Vagina (tissue), 2 donors: ENCODE measurements at regions not wholly inside any gene's neighbourhood (a gene's known extent, or its start where the extent isn't known, plus 50 kb on each side); places are given as distances from the start of the nearest gene placed in this dataset.

Experiments
- POLR2A ChIP-seq, 2 donors: fragments of 450-650 bp; IDR thresholded peaks; one replicate each; pipeline ENCODE4 v1.6.1; 2017; ENCODE audit warnings: antibody characterized with exemption in 2 of 2, mild to moderate bottlenecking in 2 of 2, moderate library complexity in 2 of 2
- POLR2AphosphoS5 ChIP-seq, 2 donors: sonication (generic); formaldehyde crosslinking; IDR thresholded peaks; one replicate each; pipeline ENCODE4 v1.9.0; 2017; ENCODE audit warnings: antibody characterized with exemption in 2 of 2, mild to moderate bottlenecking in 2 of 2, low read depth in 1 of 2; ENCODE audit not compliant: insufficient read depth in 1 of 2

DNA sequence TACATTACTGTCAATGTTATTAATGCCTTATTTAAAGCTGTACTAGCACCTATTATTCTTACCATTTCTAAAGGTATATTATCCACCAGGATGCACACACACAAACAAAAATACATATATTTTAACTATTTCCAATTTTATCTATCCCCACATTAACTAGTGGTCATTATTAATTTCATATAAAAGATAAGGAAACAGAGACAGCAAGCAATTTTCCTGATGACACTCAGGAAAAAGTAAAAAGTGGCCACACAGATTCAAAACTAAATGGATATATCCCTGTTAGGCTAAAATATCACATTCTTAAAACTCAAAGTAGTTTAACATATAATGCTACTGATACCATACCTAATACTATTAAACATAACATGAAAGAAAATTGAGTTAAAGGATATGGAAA lies 534.1 kb downstream of the KCNT2 start:
- TF ChIP-seq POLR2A (IDR thresholded peaks at IDR 0.05) (no peak), POLR2AphosphoS5 (IDR thresholded peaks at IDR 0.05; ENCODE audit: insufficient read depth in 1 of 2, low read depth in 1 of 2) (no peak)
